HCT116 (cell line): ENCODE measurements at regions not wholly inside any gene's neighbourhood (a gene's known extent, or its start where the extent isn't known, plus 50 kb on each side); places are given as distances from the start of the nearest gene placed in this dataset.

Experiments used
- ATAC-seq: fragments of 200-7000 bp; cut with Tn5 transposase; 2 replicates; pipeline ENCODE4 v1.9.1; 2020; ENCODE audit warnings: mild to moderate bottlenecking, moderate library complexity
- BruUV-seq: library from RNA; stranded (reverse); fragments of 400-500 nt; replicated peaks from 2 replicates; lab custom pipeline; 2021; lab: Mats Ljungman, UMichigan
- CTCF ChIA-PET: fragments of 300-600 bp; sonication (Branson Sonifier 250); formaldehyde crosslinking; loops from one replicate; lab custom pipeline; 2021; ENCODE audit warnings: antibody characterized with exemption; lab: Charles Lee
- POLR2A ChIA-PET: fragments of 300-600, 350-600 bp; sonication (Branson Sonifier 250); formaldehyde crosslinking; loops from one replicate; lab custom pipeline; 2021; ENCODE audit warnings: antibody characterized with exemption; lab: Charles Lee
- RAD21 ChIA-PET, 2 experiments: fragments of 300-600 bp; sonication (Branson Sonifier 250); formaldehyde crosslinking; loops; one replicate each; lab custom pipeline; 2023; ENCODE audit warnings: low total read pairs in 2 of 2; ENCODE audit not compliant: uncharacterized antibody in 2 of 2, unreplicated experiment in 2 of 2, low non-redundant PET in 1 of 2; lab: Charles Lee
- DNase-seq: peaks from one replicate; pipeline ENCODE4 v3.0.0-alpha.2; 2010; ENCODE audit warnings: low read depth, low spot score
- H2AFZ ChIP-seq: fragments of 200-600 bp; shearing (Covaris generic), sonication (generic); 2 replicates; pipeline ENCODE4 v1.6.1; 2017; ENCODE audit warnings: low read depth, mixed run types, mixed read lengths, antibody characterized with exemption, low read length; ENCODE audit not compliant: poor library complexity, severe bottlenecking
- H3K27ac ChIP-seq: 2 replicates; pipeline ENCODE4 v1.5.1; 2012; ENCODE audit warnings: low read depth, low read length
- H3K27me3 ChIP-seq: fragments of 200-600 bp; sonication (generic); 2 replicates; pipeline ENCODE4 v1.6.1; 2016; ENCODE audit warnings: mixed run types, low read length, mixed read lengths; ENCODE audit not compliant: insufficient read depth
- H3K36me3 ChIP-seq, 2 experiments: fragments of 200-500 bp in 1 of 2; fragments of 200-600 bp in 1 of 2; sonication (Bioruptor generic) in 1 of 2; sonication (generic) in 1 of 2; 2 replicates each; pipeline versions ENCODE4 v1.5.1 to v1.6.1; 2014 to 2016; ENCODE audit warnings: low read length in 2 of 2, inconsistent platforms in 1 of 2, mixed read lengths in 1 of 2, mixed run types in 1 of 2; ENCODE audit not compliant: insufficient read depth in 2 of 2, control insufficient read depth in 1 of 2
- H3K4me1 ChIP-seq, 2 experiments: fragments of 200-600 bp in 1 of 2; sonication (generic) in 1 of 2; 2 replicates each; pipeline versions ENCODE4 v1.5.1 to v1.6.1; 2012 to 2017; ENCODE audit warnings: low read length in 2 of 2, inconsistent platforms in 1 of 2, mild to moderate bottlenecking in 1 of 2, mixed read lengths in 1 of 2, mixed run types in 1 of 2, moderate library complexity in 1 of 2; ENCODE audit not compliant: insufficient read depth in 2 of 2, control insufficient read depth in 1 of 2
- H3K4me2 ChIP-seq: fragments of 200-600 bp; sonication (generic); 2 replicates; pipeline ENCODE4 v1.6.1; 2017; ENCODE audit warnings: mixed run types, low read length, mixed read lengths
- H3K4me3 ChIP-seq, 2 experiments: fragments of 200-600 bp in 1 of 2; sonication (generic) in 1 of 2; replicated peaks in 1 of 2; 2 replicates each; pipeline ENCODE4 v1.5.1; 2011 to 2016; ENCODE audit warnings: low read length in 2 of 2, control low read depth in 1 of 2, low read depth in 1 of 2, mild to moderate bottlenecking in 1 of 2, mixed read lengths in 1 of 2, mixed run types in 1 of 2
- H3K79me2 ChIP-seq: fragments of 200-600 bp; sonication (generic); 2 replicates; pipeline ENCODE4 v1.6.1; 2017; ENCODE audit warnings: mild to moderate bottlenecking, mixed run types, low read length, moderate library complexity, mixed read lengths; ENCODE audit not compliant: insufficient read depth
- H3K9ac ChIP-seq: fragments of 200-600 bp; sonication (generic); 2 replicates; pipeline ENCODE4 v1.6.1; 2016; ENCODE audit warnings: low read length, mixed read lengths
- H3K9me2 ChIP-seq: fragments of 200-600 bp; sonication (generic), shearing (Covaris generic); 2 replicates; pipeline ENCODE4 v1.6.1; 2017; ENCODE audit warnings: mixed run types, mild to moderate bottlenecking, moderate library complexity; ENCODE audit not compliant: insufficient read depth
- H3K9me3 ChIP-seq, 2 experiments: fragments of 200-500 bp in 1 of 2; fragments of 200-600 bp in 1 of 2; sonication (Bioruptor generic) in 1 of 2; sonication (generic) in 1 of 2; 2 replicates each; pipeline ENCODE4 v1.6.1; 2014 to 2017; ENCODE audit warnings: low read length in 2 of 2, mixed read lengths in 2 of 2, inconsistent platforms in 1 of 2, low read depth in 1 of 2, mild to moderate bottlenecking in 1 of 2, mixed run types in 1 of 2, moderate library complexity in 1 of 2; ENCODE audit not compliant: control insufficient read depth in 1 of 2, insufficient read depth in 1 of 2
- H4K20me1 ChIP-seq: fragments of 200-600 bp; sonication (generic), shearing (Covaris generic); 2 replicates; pipeline ENCODE4 v1.6.1; 2017; ENCODE audit warnings: mixed run types, mild to moderate bottlenecking, moderate library complexity; ENCODE audit not compliant: insufficient read depth
- ELF1 ChIP-seq: IDR thresholded peaks from 2 replicates; pipeline ENCODE4 v1.6.1; 2012; ENCODE audit warnings: low read depth, borderline replicate concordance
- FOSL1 ChIP-seq: IDR thresholded peaks from 2 replicates; pipeline ENCODE4 v1.6.1; 2012; ENCODE audit warnings: low read depth
- JUND ChIP-seq: IDR thresholded peaks from 2 replicates; pipeline ENCODE4 v1.6.1; 2012
- POLR2A ChIP-seq: IDR thresholded peaks from 2 replicates; pipeline ENCODE4 v1.7.0; 2011; ENCODE audit warnings: borderline replicate concordance; ENCODE audit not compliant: insufficient read depth, insufficient read length; ENCODE audit errors: extremely low read depth
- SRF ChIP-seq: IDR thresholded peaks from 2 replicates; pipeline ENCODE4 v1.6.1; 2012; ENCODE audit warnings: low read depth
- TCF7L2 ChIP-seq: IDR thresholded peaks from 2 replicates; pipeline ENCODE4 v1.7.0; 2011; ENCODE audit warnings: borderline replicate concordance, inconsistent platforms; ENCODE audit not compliant: insufficient read depth, insufficient read length; ENCODE audit errors: extremely low read depth
- intact Hi-C: fragments of 100-400 bp; cut with micrococcal nuclease; formaldehyde crosslinking; loops from 2 replicates; pipeline ENCODE4 v1.10.0; 2022
- TF ChIP-seq, protein P1 (sequence below): IDR thresholded peaks from 2 replicates; pipeline ENCODE4 v1.6.1; 2012; ENCODE audit warnings: low read depth
- TF ChIP-seq, protein P2 (sequence below): IDR thresholded peaks from 2 replicates; pipeline ENCODE4 v1.6.1; 2011; ENCODE audit warnings: mild to moderate bottlenecking, low read length, moderate library complexity; ENCODE audit not compliant: insufficient replicate concordance; ENCODE audit errors: extremely low read depth
- TF ChIP-seq, protein P3 (sequence below): IDR thresholded peaks from 2 replicates; pipeline ENCODE4 v1.6.1; 2012

DNA sequence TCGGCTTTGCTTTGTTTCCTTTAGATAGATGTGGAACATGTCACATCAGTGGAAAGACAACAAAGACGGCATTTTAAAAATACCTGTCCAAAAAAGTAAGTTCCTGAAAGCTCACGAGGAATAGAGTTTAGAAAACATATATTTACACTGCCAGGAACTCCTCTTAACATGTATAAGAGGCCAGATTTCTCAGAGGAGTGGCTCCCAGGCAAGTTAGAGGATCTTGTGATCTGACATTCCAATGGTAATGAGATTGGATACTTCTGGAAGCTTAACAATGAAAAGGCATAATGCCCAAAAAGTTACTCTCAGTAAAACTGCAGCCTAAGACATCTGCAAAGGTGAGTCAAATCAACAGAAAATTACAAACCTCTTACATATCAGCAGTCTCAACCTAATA lies 77.1 kb downstream of the CYRIA start (continued):
- TF ChIP-seq, protein P1, sequence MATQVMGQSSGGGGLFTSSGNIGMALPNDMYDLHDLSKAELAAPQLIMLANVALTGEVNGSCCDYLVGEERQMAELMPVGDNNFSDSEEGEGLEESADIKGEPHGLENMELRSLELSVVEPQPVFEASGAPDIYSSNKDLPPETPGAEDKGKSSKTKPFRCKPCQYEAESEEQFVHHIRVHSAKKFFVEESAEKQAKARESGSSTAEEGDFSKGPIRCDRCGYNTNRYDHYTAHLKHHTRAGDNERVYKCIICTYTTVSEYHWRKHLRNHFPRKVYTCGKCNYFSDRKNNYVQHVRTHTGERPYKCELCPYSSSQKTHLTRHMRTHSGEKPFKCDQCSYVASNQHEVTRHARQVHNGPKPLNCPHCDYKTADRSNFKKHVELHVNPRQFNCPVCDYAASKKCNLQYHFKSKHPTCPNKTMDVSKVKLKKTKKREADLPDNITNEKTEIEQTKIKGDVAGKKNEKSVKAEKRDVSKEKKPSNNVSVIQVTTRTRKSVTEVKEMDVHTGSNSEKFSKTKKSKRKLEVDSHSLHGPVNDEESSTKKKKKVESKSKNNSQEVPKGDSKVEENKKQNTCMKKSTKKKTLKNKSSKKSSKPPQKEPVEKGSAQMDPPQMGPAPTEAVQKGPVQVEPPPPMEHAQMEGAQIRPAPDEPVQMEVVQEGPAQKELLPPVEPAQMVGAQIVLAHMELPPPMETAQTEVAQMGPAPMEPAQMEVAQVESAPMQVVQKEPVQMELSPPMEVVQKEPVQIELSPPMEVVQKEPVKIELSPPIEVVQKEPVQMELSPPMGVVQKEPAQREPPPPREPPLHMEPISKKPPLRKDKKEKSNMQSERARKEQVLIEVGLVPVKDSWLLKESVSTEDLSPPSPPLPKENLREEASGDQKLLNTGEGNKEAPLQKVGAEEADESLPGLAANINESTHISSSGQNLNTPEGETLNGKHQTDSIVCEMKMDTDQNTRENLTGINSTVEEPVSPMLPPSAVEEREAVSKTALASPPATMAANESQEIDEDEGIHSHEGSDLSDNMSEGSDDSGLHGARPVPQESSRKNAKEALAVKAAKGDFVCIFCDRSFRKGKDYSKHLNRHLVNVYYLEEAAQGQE, result no peak

DNA sequence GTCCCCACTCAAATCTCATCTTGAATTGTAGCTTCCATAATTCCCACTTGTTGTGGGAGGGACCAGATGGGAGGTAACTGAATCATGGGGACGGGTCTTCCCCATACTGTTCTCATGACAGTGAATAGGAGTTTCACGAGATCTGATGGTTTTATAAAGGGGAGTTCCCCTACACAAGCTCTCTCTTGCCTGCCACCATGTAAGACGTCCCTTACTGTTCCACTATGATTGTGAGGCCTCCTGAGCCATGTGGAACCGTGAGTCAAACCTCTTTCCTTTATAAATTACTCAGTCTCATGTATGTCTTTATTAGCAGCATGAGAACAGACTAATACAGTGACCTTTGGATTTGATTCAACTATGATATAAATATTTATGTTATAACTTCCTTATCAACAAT lies 78.0 kb downstream of the CYRIA start:
- CTCF ChIA-PET, result no interaction called here
- H4K20me1 ChIP-seq, result no peaks in the 10 kb centered on the region; the same call in 1 of the 2 replicates

More for the DNA sequence above, 78.0 kb downstream of the CYRIA start:
- POLR2A ChIA-PET, result no interaction called here
- Histone ChIP-seq H2AFZ (no peak overlapping the region), H3K9me3 (no peaks in the 10 kb centered on the region), H3K27ac (no peak overlapping the region), H3K79me2 (no peaks in the 10 kb centered on the region), H3K4me2 (no peak overlapping the region), H3K36me3 (no peaks in the 10 kb centered on the region), H3K4me1 (no peaks in the 10 kb centered on the region), H3K27me3 (no peaks in the 10 kb centered on the region), H3K9ac (no peak overlapping the region), H3K4me3 (no peak overlapping the region), H3K9me2 (no peaks in the 10 kb centered on the region)
- TF ChIP-seq SRF (no peak), JUND (no peak), TCF7L2 (no peak), FOSL1 (no peak), ELF1 (no peak), POLR2A (no peak)
- TF ChIP-seq, protein P2, sequence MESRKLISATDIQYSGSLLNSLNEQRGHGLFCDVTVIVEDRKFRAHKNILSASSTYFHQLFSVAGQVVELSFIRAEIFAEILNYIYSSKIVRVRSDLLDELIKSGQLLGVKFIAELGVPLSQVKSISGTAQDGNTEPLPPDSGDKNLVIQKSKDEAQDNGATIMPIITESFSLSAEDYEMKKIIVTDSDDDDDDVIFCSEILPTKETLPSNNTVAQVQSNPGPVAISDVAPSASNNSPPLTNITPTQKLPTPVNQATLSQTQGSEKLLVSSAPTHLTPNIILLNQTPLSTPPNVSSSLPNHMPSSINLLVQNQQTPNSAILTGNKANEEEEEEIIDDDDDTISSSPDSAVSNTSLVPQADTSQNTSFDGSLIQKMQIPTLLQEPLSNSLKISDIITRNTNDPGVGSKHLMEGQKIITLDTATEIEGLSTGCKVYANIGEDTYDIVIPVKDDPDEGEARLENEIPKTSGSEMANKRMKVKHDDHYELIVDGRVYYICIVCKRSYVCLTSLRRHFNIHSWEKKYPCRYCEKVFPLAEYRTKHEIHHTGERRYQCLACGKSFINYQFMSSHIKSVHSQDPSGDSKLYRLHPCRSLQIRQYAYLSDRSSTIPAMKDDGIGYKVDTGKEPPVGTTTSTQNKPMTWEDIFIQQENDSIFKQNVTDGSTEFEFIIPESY, result no peak
- TF ChIP-seq, protein P3, sequence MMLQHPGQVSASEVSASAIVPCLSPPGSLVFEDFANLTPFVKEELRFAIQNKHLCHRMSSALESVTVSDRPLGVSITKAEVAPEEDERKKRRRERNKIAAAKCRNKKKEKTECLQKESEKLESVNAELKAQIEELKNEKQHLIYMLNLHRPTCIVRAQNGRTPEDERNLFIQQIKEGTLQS, result no peak
- BruUV-seq, result no TSS peak
- RAD21 ChIA-PET, result no interaction called here
- no peak for ATAC-seq
- intact Hi-C loops, result no loop called here
- DNase-seq, result no peak
